MCF 10A (cell line): ENCODE measurements at regions not wholly inside any gene's neighbourhood (a gene's known extent, or its start where the extent isn't known, plus 50 kb on each side); places are given as distances from the start of the nearest gene placed in this dataset.

Experiments used
- BruUV-seq: library from RNA; stranded (reverse); fragments of 400-500 nt; replicated peaks from 2 replicates; lab custom pipeline; 2021; lab: Mats Ljungman, UMichigan
- CTCF ChIA-PET: fragments of 300-600 bp; sonication (Branson Sonifier 250); formaldehyde crosslinking; extraction: SDS; loops from one replicate; lab custom pipeline; 2021; ENCODE audit warnings: antibody characterized with exemption, inconsistent platforms; lab: Yijun Ruan, JAX
- POLR2A ChIA-PET: fragments of 300-600, 350-650 bp; sonication (Branson Sonifier 250); formaldehyde crosslinking; extraction: SDS; loops from one replicate; lab custom pipeline; 2020; ENCODE audit warnings: antibody characterized with exemption, inconsistent platforms; lab: Yijun Ruan, JAX
- DNase-seq: peaks from one replicate; pipeline ENCODE4 v3.0.0-alpha.2; 2018; ENCODE audit not compliant: unreplicated experiment
- H3K27ac Mint-ChIP-seq: one replicate; pipeline ENCODE4 v1.8.0; 2022; ENCODE audit warnings: mild to moderate bottlenecking, low read depth, mixed read lengths; ENCODE audit not compliant: unreplicated experiment
- H3K27me3 Mint-ChIP-seq: one replicate; pipeline ENCODE4 v1.8.0; 2022; ENCODE audit warnings: mixed read lengths; ENCODE audit not compliant: insufficient read depth, unreplicated experiment
- H3K36me3 Mint-ChIP-seq: one replicate; pipeline ENCODE4 v1.8.0; 2022; ENCODE audit warnings: mild to moderate bottlenecking, moderate library complexity, mixed read lengths; ENCODE audit not compliant: insufficient read depth, unreplicated experiment
- H3K4me1 Mint-ChIP-seq: one replicate; pipeline ENCODE4 v1.8.0; 2022; ENCODE audit warnings: mixed read lengths; ENCODE audit not compliant: insufficient read depth, unreplicated experiment
- H3K4me3 Mint-ChIP-seq: one replicate; pipeline ENCODE4 v1.8.0; 2022; ENCODE audit warnings: mild to moderate bottlenecking, moderate library complexity, mixed read lengths; ENCODE audit not compliant: unreplicated experiment
- H3K9me3 Mint-ChIP-seq: one replicate; pipeline ENCODE4 v1.8.0; 2022; ENCODE audit warnings: mixed read lengths; ENCODE audit not compliant: unreplicated experiment
- intact Hi-C: fragments of 100-400 bp; cut with micrococcal nuclease; formaldehyde crosslinking; loops from 2 replicates; pipeline ENCODE4 v1.14.1; 2022
- TF ChIP-seq, protein P1 (sequence below): fragments of 200-600 bp; IDR thresholded peaks from one replicate; pipeline ENCODE4 v1.8.0; 2022; ENCODE audit warnings: antibody characterized with exemption, mild to moderate bottlenecking; ENCODE audit not compliant: unreplicated experiment

DNA sequence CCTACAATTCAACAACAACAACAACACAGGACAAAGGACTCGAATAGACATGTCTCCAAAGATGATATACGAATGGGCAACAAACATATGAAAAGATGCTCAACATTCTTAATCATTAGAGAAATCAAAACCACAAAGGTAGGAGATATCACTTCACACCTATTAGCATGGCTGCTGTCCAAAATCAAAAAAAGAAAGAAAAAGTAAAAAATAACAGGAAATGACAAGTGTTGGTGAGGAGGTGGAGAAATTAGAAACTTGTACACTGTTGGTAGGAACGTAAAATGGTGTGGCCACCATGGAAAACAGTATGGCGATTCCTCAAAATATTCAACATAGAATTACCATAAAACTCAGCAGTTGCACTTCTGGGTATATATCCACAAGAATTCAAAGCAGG is 312.3 kb upstream of the STT3B start:
- Mint-ChIP-seq H3K36me3 (no peaks in the 10 kb centered on the region), H3K27ac (no peak overlapping the region), H3K9me3 (peaks cover 5% of the 10 kb centered on the region), H3K4me1 (no peaks in the 10 kb centered on the region), H3K4me3 (no peak overlapping the region), H3K27me3 (no peaks in the 10 kb centered on the region)
- BruUV-seq: no TSS peak
- POLR2A ChIA-PET: interaction anchor here (0.9 kb wide), 1 partner anchor 12 kb away, joined by 3 read pairs; no protein-coding TSS in a partner anchor
- TF ChIP-seq, protein P1, sequence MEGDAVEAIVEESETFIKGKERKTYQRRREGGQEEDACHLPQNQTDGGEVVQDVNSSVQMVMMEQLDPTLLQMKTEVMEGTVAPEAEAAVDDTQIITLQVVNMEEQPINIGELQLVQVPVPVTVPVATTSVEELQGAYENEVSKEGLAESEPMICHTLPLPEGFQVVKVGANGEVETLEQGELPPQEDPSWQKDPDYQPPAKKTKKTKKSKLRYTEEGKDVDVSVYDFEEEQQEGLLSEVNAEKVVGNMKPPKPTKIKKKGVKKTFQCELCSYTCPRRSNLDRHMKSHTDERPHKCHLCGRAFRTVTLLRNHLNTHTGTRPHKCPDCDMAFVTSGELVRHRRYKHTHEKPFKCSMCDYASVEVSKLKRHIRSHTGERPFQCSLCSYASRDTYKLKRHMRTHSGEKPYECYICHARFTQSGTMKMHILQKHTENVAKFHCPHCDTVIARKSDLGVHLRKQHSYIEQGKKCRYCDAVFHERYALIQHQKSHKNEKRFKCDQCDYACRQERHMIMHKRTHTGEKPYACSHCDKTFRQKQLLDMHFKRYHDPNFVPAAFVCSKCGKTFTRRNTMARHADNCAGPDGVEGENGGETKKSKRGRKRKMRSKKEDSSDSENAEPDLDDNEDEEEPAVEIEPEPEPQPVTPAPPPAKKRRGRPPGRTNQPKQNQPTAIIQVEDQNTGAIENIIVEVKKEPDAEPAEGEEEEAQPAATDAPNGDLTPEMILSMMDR: no peak
- CTCF ChIA-PET: interaction anchor here (0.7 kb wide), 1 partner anchor 122 kb away, joined by 3 read pairs; no protein-coding TSS in a partner anchor
- no peak for DNase-seq
- intact Hi-C loops: no loop called here

DNA sequence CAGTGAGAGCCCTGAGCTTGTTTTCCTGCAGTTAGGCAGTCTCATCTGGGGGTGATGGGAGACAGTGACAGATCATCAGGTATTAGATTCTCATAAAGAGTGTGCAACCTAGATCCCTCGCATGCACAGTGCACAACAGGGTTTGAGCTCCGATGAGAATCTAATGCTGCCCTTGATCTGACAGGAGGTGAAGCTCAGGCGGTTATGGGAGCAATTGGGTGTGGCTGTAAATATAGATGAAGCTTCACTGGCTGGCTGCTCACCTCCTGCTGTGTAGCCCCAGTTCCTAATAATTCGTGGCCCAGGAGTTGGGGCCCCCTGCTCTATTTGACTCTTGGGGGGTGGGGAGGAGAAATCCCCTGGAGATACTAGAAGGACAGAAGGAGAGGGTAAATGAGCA is 309.4 kb upstream of the STT3B start:
- no peak for DNase-seq
- ChIA-PET CTCF (interaction anchor here (0.6 to 0.7 kb wide), 3 partner anchors 9 to 265 kb away, joined by 3 read pairs; no protein-coding TSS in a partner anchor), POLR2A (interaction anchor here (0.7 kb wide), 1 partner anchor 434 kb away, joined by 3 read pairs; no protein-coding TSS in a partner anchor)
- no peaks in the 10 kb centered on the region for H3K9me3 Mint-ChIP-seq
- no peak overlapping the region for H3K4me3 Mint-ChIP-seq
- no peaks in the 10 kb centered on the region for H3K36me3 Mint-ChIP-seq
- BruUV-seq: no TSS peak
- TF ChIP-seq, protein P1: no peak
- no peak overlapping the region for H3K27ac Mint-ChIP-seq
- H3K27me3 Mint-ChIP-seq: no peaks in the 10 kb centered on the region
- no peaks in the 10 kb centered on the region for H3K4me1 Mint-ChIP-seq
- intact Hi-C loops: no loop called here

DNA sequence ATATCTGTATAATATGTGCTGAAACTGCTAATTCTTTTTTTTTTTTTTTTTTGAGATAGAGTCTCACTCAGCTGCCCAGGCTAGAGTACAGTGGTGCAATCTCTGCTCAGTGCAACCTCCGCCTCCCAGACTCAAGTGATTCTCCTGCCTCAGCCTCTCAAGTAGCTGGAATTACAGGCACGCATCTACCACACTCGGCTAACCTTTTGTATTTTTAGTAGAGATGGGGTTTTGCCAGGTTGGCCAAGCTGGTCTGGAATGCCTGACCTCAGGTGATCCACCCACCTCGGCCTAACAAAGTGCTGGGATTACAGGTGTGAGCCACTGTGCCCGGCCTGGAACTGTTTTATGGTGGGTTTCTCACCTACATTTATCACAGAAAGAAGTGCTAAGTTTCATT is 307.8 kb upstream of the STT3B start:
- no TSS peak for BruUV-seq

DNA sequence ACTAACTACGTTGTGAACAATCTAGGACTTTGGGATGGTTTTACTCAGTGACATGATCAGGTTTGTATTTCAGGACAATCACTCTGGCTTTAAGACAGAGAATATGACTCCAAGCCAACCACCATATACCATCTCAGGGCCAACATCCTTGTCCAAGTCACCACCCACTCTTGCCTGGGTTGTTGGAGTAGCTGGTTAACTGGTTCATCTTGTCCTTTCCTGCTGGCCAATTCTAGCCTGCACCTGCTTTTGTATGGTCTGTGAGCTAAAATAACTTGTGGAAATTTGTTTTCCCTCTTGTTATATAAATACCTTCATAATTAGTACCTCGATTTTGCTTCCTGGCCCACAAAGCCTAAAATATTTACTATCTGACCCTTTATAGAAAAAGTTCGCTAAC is 306.8 kb upstream of the STT3B start:
- DNase-seq: no peak
- Mint-ChIP-seq H3K27ac (no peak overlapping the region), H3K9me3 (no peaks in the 10 kb centered on the region), H3K4me3 (no peak overlapping the region), H3K4me1 (no peaks in the 10 kb centered on the region), H3K27me3 (no peaks in the 10 kb centered on the region), H3K36me3 (no peaks in the 10 kb centered on the region)
- BruUV-seq: no TSS peak
- TF ChIP-seq, protein P1: no peak
- intact Hi-C loops: no loop called here
- ChIA-PET CTCF (no interaction called here), POLR2A (no interaction called here)

More for the DNA sequence above, 307.8 kb upstream of the STT3B start:
- Mint-ChIP-seq H3K36me3 (no peaks in the 10 kb centered on the region), H3K27ac (no peak overlapping the region), H3K4me1 (no peaks in the 10 kb centered on the region), H3K9me3 (no peaks in the 10 kb centered on the region), H3K27me3 (no peaks in the 10 kb centered on the region), H3K4me3 (no peak overlapping the region)
- ChIA-PET POLR2A (no interaction called here), CTCF (interaction anchor here (0.6 to 1.0 kb wide), 2 partner anchors 9 to 27 kb away, joined by 3 to 4 read pairs; no protein-coding TSS in a partner anchor)
- TF ChIP-seq, protein P1: no peak
- no peak for DNase-seq
- intact Hi-C loops: no loop called here
